GM12873 (cell line): ENCODE measurements at regions not wholly inside any gene's neighbourhood (a gene's known extent, or its start where the extent isn't known, plus 50 kb on each side); places are given as distances from the start of the nearest gene placed in this dataset.

Experiments
- CTCF ChIP-seq: IDR thresholded peaks from 2 replicates; pipeline ENCODE4 v1.5.1; 2012; ENCODE audit warnings: low read depth, mild to moderate bottlenecking, moderate library complexity, low read length, control low read depth; ENCODE audit not compliant: insufficient read depth; ENCODE audit errors: missing control alignments

DNA sequence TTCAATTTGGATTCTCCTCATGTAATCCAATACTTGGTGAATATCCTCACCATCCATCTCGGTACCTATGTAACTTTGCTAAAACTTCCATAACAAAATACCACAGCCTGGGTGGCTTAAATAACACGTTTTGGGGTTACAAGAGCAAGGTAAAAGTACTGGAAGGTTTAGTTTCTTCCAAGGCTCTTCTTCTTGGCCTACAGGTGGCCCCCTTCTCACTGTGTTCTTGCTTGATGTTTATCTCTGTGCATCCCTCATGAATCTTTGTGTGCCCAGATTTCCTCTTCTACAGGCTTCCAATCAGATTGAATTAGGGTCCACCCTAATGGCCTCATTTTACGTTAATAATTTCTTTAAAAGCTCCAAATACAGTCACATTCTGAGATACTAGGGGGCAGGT lies 163.3 kb upstream of the HCRTR2 start:
- TF ChIP-seq CTCF: peak; percentile 6

- TF ChIP-seq CTCF: no peak
Measured at GRCh38 chr6:55012454-55012853, 161.9 kb upstream of the HCRTR2 start.

- TF ChIP-seq CTCF: no peak
Measured at GRCh38 chr6:55014321-55015088, 159.8 kb upstream of the HCRTR2 start.

DNA sequence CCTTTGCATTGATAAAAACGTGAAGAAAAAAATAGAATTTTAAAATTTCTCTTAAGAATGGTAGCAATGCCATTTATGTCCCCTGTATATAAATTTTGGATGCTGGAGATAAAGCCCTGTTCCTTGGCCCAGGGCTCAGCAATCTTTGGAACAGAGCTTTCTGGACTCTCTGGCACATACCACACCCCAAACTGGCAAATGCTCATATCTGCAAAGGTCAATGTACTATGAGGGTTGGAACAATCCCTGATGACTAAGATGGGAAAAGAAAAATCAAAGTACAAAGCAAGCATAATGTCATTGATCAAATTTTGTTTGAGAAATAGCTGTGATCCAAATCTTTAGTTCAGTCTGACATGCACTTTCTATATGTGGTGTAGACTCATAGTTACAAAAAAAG lies 158.1 kb upstream of the HCRTR2 start:
- TF ChIP-seq CTCF: no peak

- no peak for TF ChIP-seq CTCF
Measured at GRCh38 chr6:55017555-55018300, 156.6 kb upstream of the HCRTR2 start.

DNA sequence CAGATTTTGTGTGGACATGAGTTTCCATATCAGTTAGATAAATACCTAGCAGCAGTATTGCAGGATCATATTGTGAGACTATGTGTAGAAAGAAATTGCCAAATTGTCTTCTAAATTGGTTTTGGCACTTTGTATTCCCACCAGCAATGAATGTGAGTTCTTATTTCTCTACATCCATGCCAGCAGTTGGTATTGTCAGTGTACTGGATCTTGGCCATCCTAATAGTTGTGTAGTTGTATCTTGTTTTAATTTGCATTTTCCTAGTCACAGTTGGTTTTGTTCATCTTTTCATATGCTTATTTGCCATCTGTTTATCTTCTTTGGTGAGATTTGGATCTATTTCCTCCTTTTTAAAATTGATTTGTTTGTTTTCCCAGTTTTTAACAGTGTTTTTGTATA lies 154.7 kb upstream of the HCRTR2 start:
- TF ChIP-seq CTCF: no peak

DNA sequence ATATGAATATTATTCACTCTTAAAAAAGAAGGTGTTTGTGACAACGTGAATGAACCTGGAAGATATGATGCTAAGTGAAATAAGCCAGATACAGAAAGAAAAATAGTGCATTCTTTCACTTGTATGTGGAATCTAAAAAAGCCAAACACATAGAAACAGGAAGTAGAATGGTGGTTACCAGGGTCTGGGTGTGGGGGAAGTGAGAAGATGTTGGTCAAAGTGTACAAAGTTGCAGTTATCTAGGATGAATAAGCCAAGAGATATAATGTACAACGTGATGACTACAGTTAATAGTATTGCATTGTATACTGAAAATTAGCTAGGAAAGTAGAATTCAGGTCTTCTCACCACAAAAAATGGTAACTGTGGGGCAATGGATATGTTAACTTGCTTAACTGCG lies 151.1 kb upstream of the HCRTR2 start:
- TF ChIP-seq CTCF: no peak
